ENCODE measurements at regions not wholly inside any gene's neighbourhood (a gene's known extent, or its start where the extent isn't known, plus 50 kb on each side); places are given as distances from the start of the nearest gene placed in this dataset.

DNA sequence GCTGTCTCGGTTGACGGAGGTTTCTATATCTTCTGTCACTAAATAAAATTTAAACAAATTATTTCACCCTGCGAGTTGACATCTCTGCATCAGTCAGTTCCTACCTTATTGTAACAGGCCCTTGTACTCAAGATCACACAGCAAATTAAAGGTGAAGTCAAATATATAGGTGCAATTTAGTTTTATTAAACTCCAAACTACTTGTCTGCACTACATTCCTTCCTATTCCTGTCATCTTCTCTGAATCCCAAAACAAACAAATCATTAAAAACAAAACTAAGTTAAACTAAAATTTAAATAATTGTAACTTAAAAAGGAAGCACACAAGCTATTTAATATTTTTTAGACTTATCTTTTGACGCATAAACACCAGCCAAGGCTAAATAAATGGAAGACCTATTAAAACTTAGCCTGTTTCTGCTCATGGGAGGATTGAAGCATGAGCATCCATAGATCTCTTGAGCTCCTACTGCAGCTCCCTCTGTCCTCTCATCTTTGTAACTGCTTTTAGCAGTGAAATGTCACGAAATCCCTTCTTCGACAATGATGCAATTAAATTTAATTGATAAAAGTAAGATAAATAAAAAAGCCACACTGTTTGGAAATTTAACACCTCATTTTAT, 1152.3 kb upstream of the GJE1 start:
- no peaks in the 10 kb centered on the region for H3K27me3 ChIP-seq (ENCODE audit: insufficient read depth, low read depth, low read length)

DNA sequence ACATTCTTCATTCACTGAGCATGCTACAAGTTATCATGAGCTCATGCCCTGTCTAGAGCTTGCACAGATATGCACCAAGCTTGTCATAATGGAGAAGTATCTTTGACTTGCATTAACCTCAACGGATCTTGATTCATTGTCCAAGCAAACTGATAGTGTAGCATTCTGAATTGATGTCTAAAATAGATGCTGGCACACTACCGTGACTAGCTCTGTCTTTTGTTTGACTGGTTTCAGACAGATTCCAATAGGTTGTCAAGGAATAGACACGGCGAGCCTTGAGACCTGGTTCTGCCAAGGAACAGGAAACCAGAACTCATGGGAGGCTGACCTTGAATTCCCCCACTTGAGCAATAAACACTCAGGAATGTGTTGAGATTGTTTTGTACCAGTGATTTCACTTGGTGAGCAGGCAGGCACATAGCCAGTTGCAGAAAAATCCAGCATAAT, 1153.1 kb upstream of the GJE1 start:
- no peak for TF ChIP-seq EZH2 (IDR thresholded peaks at IDR 0.05; ENCODE audit: borderline replicate concordance, insufficient read depth, low read length, poor library complexity, severe bottlenecking)
- TF ChIP-seq, protein P1, sequence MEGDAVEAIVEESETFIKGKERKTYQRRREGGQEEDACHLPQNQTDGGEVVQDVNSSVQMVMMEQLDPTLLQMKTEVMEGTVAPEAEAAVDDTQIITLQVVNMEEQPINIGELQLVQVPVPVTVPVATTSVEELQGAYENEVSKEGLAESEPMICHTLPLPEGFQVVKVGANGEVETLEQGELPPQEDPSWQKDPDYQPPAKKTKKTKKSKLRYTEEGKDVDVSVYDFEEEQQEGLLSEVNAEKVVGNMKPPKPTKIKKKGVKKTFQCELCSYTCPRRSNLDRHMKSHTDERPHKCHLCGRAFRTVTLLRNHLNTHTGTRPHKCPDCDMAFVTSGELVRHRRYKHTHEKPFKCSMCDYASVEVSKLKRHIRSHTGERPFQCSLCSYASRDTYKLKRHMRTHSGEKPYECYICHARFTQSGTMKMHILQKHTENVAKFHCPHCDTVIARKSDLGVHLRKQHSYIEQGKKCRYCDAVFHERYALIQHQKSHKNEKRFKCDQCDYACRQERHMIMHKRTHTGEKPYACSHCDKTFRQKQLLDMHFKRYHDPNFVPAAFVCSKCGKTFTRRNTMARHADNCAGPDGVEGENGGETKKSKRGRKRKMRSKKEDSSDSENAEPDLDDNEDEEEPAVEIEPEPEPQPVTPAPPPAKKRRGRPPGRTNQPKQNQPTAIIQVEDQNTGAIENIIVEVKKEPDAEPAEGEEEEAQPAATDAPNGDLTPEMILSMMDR (IDR thresholded peaks at IDR 0.05; ENCODE audit: poor library complexity, severe bottlenecking), result no peak
- no peak for TF ChIP-seq EP300 (conservative IDR thresholded peaks at IDR 0.05; ENCODE audit: poor library complexity, severe bottlenecking)
- TF ChIP-seq, protein P2, sequence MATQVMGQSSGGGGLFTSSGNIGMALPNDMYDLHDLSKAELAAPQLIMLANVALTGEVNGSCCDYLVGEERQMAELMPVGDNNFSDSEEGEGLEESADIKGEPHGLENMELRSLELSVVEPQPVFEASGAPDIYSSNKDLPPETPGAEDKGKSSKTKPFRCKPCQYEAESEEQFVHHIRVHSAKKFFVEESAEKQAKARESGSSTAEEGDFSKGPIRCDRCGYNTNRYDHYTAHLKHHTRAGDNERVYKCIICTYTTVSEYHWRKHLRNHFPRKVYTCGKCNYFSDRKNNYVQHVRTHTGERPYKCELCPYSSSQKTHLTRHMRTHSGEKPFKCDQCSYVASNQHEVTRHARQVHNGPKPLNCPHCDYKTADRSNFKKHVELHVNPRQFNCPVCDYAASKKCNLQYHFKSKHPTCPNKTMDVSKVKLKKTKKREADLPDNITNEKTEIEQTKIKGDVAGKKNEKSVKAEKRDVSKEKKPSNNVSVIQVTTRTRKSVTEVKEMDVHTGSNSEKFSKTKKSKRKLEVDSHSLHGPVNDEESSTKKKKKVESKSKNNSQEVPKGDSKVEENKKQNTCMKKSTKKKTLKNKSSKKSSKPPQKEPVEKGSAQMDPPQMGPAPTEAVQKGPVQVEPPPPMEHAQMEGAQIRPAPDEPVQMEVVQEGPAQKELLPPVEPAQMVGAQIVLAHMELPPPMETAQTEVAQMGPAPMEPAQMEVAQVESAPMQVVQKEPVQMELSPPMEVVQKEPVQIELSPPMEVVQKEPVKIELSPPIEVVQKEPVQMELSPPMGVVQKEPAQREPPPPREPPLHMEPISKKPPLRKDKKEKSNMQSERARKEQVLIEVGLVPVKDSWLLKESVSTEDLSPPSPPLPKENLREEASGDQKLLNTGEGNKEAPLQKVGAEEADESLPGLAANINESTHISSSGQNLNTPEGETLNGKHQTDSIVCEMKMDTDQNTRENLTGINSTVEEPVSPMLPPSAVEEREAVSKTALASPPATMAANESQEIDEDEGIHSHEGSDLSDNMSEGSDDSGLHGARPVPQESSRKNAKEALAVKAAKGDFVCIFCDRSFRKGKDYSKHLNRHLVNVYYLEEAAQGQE (IDR thresholded peaks at IDR 0.05; ENCODE audit: borderline replicate concordance), result no peak
- TF ChIP-seq TAF1 (IDR thresholded peaks at IDR 0.05; ENCODE audit: low read depth), result no peak
- no peak for TF ChIP-seq RAD21 (conservative IDR thresholded peaks at IDR 0.05)
- no peak for TF ChIP-seq POLR2AphosphoS5 (IDR thresholded peaks at IDR 0.05)
- TF ChIP-seq SMC3 (conservative IDR thresholded peaks at IDR 0.05; ENCODE audit: poor library complexity), result no peak
- TF ChIP-seq MXI1 (conservative IDR thresholded peaks at IDR 0.05; ENCODE audit: poor library complexity, severe bottlenecking), result no peak
- Histone ChIP-seq H2AFZ (ENCODE audit: low read depth, low read length) (no peak overlapping the region), H3K4me2 (ENCODE audit: low read length) (no peak overlapping the region), H3K9me2 (ENCODE audit: insufficient read depth, low read length) (no peaks in the 10 kb centered on the region), H3K27me3 (ENCODE audit: insufficient read depth, low read depth, low read length) (no peaks in the 10 kb centered on the region), H3K9me3 (ENCODE audit: low read length) (no peaks in the 10 kb centered on the region), H3K9ac (ENCODE audit: low read length) (no peak overlapping the region), H3K27ac (ENCODE audit: low read length) (no peak overlapping the region), H3K36me3 (ENCODE audit: insufficient read depth, low read length) (no peaks in the 10 kb centered on the region), H4K20me1 (ENCODE audit: insufficient read depth) (no peaks in the 10 kb centered on the region), H3K4me3 (ENCODE audit: low read length) (no peak overlapping the region), H3F3A (ENCODE audit: insufficient read depth, low read length, poor library complexity, severe bottlenecking) (no peaks in the 10 kb centered on the region), H3K79me2 (replicated peaks; ENCODE audit: insufficient read depth, low read length) (no peaks in the 10 kb centered on the region)

More for the DNA sequence above, 1152.3 kb upstream of the GJE1 start:
- no peak overlapping the region for H3K9ac ChIP-seq (ENCODE audit: low read length)
- no peaks in the 10 kb centered on the region for H3K9me2 ChIP-seq (ENCODE audit: insufficient read depth, low read length)
- H3F3A ChIP-seq (ENCODE audit: insufficient read depth, low read length, poor library complexity, severe bottlenecking), result no peaks in the 10 kb centered on the region
- H3K36me3 ChIP-seq (ENCODE audit: insufficient read depth, low read length), result no peaks in the 10 kb centered on the region
- no peak overlapping the region for H3K4me2 ChIP-seq (ENCODE audit: low read length)
- TF ChIP-seq TAF1 (IDR thresholded peaks at IDR 0.05; ENCODE audit: low read depth), result no peak
- no peak for TF ChIP-seq EZH2 (IDR thresholded peaks at IDR 0.05; ENCODE audit: borderline replicate concordance, insufficient read depth, low read length, poor library complexity, severe bottlenecking)
- TF ChIP-seq RAD21 (conservative IDR thresholded peaks at IDR 0.05), result no peak
- TF ChIP-seq, protein P2 (IDR thresholded peaks at IDR 0.05; ENCODE audit: borderline replicate concordance), result no peak
- TF ChIP-seq, protein P1 (IDR thresholded peaks at IDR 0.05; ENCODE audit: poor library complexity, severe bottlenecking), result no peak
- TF ChIP-seq SMC3 (conservative IDR thresholded peaks at IDR 0.05; ENCODE audit: poor library complexity), result no peak
- TF ChIP-seq MXI1 (conservative IDR thresholded peaks at IDR 0.05; ENCODE audit: poor library complexity, severe bottlenecking), result no peak
- no peak for TF ChIP-seq EP300 (conservative IDR thresholded peaks at IDR 0.05; ENCODE audit: poor library complexity, severe bottlenecking)
- no peak for TF ChIP-seq POLR2AphosphoS5 (IDR thresholded peaks at IDR 0.05)
- H3K27ac ChIP-seq (ENCODE audit: low read length), result no peak overlapping the region
- no peaks in the 10 kb centered on the region for H3K9me3 ChIP-seq (ENCODE audit: low read length)
- H3K79me2 ChIP-seq (replicated peaks; ENCODE audit: insufficient read depth, low read length), result no peaks in the 10 kb centered on the region
- H2AFZ ChIP-seq (ENCODE audit: low read depth, low read length), result no peak overlapping the region
- no peaks in the 10 kb centered on the region for H4K20me1 ChIP-seq (ENCODE audit: insufficient read depth)
- no peak overlapping the region for H3K4me3 ChIP-seq (ENCODE audit: low read length)

All from neural cell (in vitro differentiated cells).